ENCODE measurements at regions not wholly inside any gene's neighbourhood (a gene's known extent, or its start where the extent isn't known, plus 50 kb on each side); places are given as distances from the start of the nearest gene placed in this dataset.

DNA sequence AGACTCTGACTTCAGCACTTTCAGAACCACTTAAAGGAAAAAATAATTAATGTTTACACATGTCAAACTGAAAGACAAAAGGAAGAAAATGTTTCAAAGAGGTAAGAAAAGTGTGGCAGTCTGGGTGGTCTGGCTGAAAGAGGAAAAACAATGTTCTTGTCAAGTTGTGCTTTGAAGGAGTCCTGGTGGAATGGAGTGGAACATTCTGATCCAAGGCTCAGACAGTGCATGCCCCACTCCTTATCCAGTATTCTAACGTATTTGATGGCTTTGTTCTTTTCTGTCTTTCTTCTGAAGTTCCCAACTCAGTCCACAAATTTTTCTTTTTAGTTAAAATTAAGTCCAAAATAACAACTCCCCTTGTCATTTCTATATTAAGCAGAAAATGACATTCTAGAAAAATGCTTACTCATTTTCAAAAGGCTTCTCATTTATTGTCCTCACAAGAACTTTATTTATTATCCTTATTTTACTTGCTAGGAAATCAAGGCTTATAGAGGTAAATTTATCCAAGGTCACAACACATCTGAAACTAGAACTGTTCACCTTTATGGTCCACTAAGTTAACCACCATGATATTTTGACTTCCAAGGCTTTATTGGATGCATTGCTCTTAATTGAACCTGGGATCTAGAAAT lies 121.7 kb upstream of the NAP1L1 start:
- Histone ChIP-seq H3K9ac (ENCODE audit: low read depth, low read length) (no peak overlapping the region), H3K4me2 (ENCODE audit: insufficient read depth, low read length) (no peak overlapping the region), H3K79me2 (ENCODE audit: insufficient read depth, low read length) (no peaks in the 10 kb centered on the region), H3K4me1 (ENCODE audit: insufficient read depth, low read length) (0 out of 2 replicates have a peak, but pooled peaks cover 6% of the 10 kb centered on the region), H3K27me3 (ENCODE audit: insufficient read depth, low read length, poor library complexity) (no peaks in the 10 kb centered on the region), H3K27ac (ENCODE audit: low read length) (no peak overlapping the region), H3K4me3 (ENCODE audit: low read depth in 1 of 2, low read length in 2 of 2) (no peak overlapping the region), H2AFZ (ENCODE audit: low read depth, low read length) (no peak overlapping the region), H3K36me3 (ENCODE audit: insufficient read depth, low read length) (no peaks in the 10 kb centered on the region), H3K9me3 (ENCODE audit: insufficient read depth, low read length, severe bottlenecking) (no peaks in the 10 kb centered on the region), H4K20me1 (ENCODE audit: insufficient read depth, low read length) (no peaks in the 10 kb centered on the region)
- DNase-seq (no peak), ATAC-seq (ENCODE audit: insufficient read depth, low read depth) (no peak)
- TF ChIP-seq CTCF (IDR thresholded peaks at IDR 0.05; ENCODE audit: borderline replicate concordance, extremely low read depth, low read length, poor library complexity, severe bottlenecking) (no peak), EZH2 (IDR thresholded peaks at IDR 0.05; ENCODE audit: borderline replicate concordance, low read depth, low read length, severe bottlenecking) (no peak)

- no peak overlapping the region for H3K9ac ChIP-seq (ENCODE audit: low read depth, low read length)
- no peak for ATAC-seq (ENCODE audit: insufficient read depth, low read depth)
- H4K20me1 ChIP-seq (ENCODE audit: insufficient read depth, low read length) = no peaks in the 10 kb centered on the region
Measured at GRCh38 chr12:76202621-76203020, 118.1 kb upstream of the NAP1L1 start.

DNA sequence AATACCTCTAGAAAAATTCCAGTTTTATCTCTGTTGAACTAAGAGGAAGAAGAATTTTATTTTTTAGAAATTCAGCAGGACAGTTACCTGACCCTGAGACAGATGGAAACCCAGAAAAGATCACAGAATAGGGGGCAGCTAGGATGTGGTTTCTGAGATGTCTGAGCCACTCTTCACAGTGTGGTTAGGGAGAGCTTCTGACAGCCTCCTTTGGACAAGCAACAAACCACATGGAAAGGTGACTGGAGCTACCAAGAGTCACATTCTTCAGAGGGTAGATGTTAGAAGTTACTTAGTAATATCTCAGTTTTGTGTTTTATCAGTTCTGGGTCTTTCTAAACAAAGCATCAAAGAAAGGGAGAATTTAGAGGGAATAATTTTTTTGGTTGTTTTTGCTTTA lies 117.3 kb upstream of the NAP1L1 start:
- peaks cover 10% of the 10 kb centered on the region for H3K9me3 ChIP-seq (ENCODE audit: insufficient read depth, low read length, severe bottlenecking)
- H3K9ac ChIP-seq (ENCODE audit: low read depth, low read length) = no peak overlapping the region
- no peak overlapping the region for H3K27ac ChIP-seq (ENCODE audit: low read length)
- TF ChIP-seq CTCF (IDR thresholded peaks at IDR 0.05; ENCODE audit: borderline replicate concordance, extremely low read depth, low read length, poor library complexity, severe bottlenecking) (no peak), EZH2 (IDR thresholded peaks at IDR 0.05; ENCODE audit: borderline replicate concordance, low read depth, low read length, severe bottlenecking) (no peak)
- H3K27me3 ChIP-seq (ENCODE audit: insufficient read depth, low read length, poor library complexity) = no peaks in the 10 kb centered on the region
- H2AFZ ChIP-seq (ENCODE audit: low read depth, low read length) = no peak overlapping the region
- no peak overlapping the region for H3K4me2 ChIP-seq (ENCODE audit: insufficient read depth, low read length)
- H3K79me2 ChIP-seq (ENCODE audit: insufficient read depth, low read length) = no peaks in the 10 kb centered on the region
- no peaks in the 10 kb centered on the region for H3K36me3 ChIP-seq (ENCODE audit: insufficient read depth, low read length)
- no peak overlapping the region for H3K4me3 ChIP-seq (ENCODE audit: low read depth in 1 of 2, low read length in 2 of 2)
- 0 out of 2 replicates have a peak, but pooled peaks cover 6% of the 10 kb centered on the region for H3K4me1 ChIP-seq (ENCODE audit: insufficient read depth, low read length)
- peak; percentile 27 for DNase-seq
- H4K20me1 ChIP-seq (ENCODE audit: insufficient read depth, low read length) = no peaks in the 10 kb centered on the region
- peak; percentile 92 for ATAC-seq (ENCODE audit: insufficient read depth, low read depth)

More at GRCh38 chr12:76202621-76203020, 118.1 kb upstream of the NAP1L1 start:
- Histone ChIP-seq H3K27ac (ENCODE audit: low read length) (no peak overlapping the region), H2AFZ (ENCODE audit: low read depth, low read length) (no peak overlapping the region), H3K36me3 (ENCODE audit: insufficient read depth, low read length) (no peaks in the 10 kb centered on the region), H3K27me3 (ENCODE audit: insufficient read depth, low read length, poor library complexity) (no peaks in the 10 kb centered on the region), H3K4me1 (ENCODE audit: insufficient read depth, low read length) (0 out of 2 replicates have a peak, but pooled peaks cover 6% of the 10 kb centered on the region), H3K9me3 (ENCODE audit: insufficient read depth, low read length, severe bottlenecking) (peaks cover 10% of the 10 kb centered on the region), H3K79me2 (ENCODE audit: insufficient read depth, low read length) (no peaks in the 10 kb centered on the region), H3K4me2 (ENCODE audit: insufficient read depth, low read length) (no peak overlapping the region), H3K4me3 (ENCODE audit: low read depth in 1 of 2, low read length in 2 of 2) (no peak overlapping the region)
- no peak for DNase-seq
- no peak for TF ChIP-seq EZH2 (IDR thresholded peaks at IDR 0.05; ENCODE audit: borderline replicate concordance, low read depth, low read length, severe bottlenecking)

GRCh38 chr12:76201316-76201715 lies 116.8 kb upstream of the NAP1L1 start:
- H3K36me3 ChIP-seq (ENCODE audit: insufficient read depth, low read length) = no peaks in the 10 kb centered on the region
- H3K27me3 ChIP-seq (ENCODE audit: insufficient read depth, low read length, poor library complexity) = no peaks in the 10 kb centered on the region
- H3K27ac ChIP-seq (ENCODE audit: low read length) = no peak overlapping the region
- H3K9me3 ChIP-seq (ENCODE audit: insufficient read depth, low read length, severe bottlenecking) = peaks cover 10% of the 10 kb centered on the region
- H2AFZ ChIP-seq (ENCODE audit: low read depth, low read length) = no peak overlapping the region
- H3K79me2 ChIP-seq (ENCODE audit: insufficient read depth, low read length) = no peaks in the 10 kb centered on the region
- ATAC-seq (ENCODE audit: insufficient read depth, low read depth) (peak; percentile 22; the same call in 1 of the 3 replicates), DNase-seq (peak; percentile 5)
- TF ChIP-seq EZH2 (IDR thresholded peaks at IDR 0.05; ENCODE audit: borderline replicate concordance, low read depth, low read length, severe bottlenecking) (no peak), CTCF (IDR thresholded peaks at IDR 0.05; ENCODE audit: borderline replicate concordance, extremely low read depth, low read length, poor library complexity, severe bottlenecking) (no peak)
- no peak overlapping the region for H3K4me3 ChIP-seq (ENCODE audit: low read depth in 1 of 2, low read length in 2 of 2)
- H4K20me1 ChIP-seq (ENCODE audit: insufficient read depth, low read length) = no peaks in the 10 kb centered on the region
- H3K9ac ChIP-seq (ENCODE audit: low read depth, low read length) = no peak overlapping the region
- no peak overlapping the region for H3K4me2 ChIP-seq (ENCODE audit: insufficient read depth, low read length)
- 0 out of 2 replicates have a peak, but pooled peaks cover 6% of the 10 kb centered on the region for H3K4me1 ChIP-seq (ENCODE audit: insufficient read depth, low read length)
